ENCODE measurements at regions not wholly inside any gene's neighbourhood (a gene's known extent, or its start where the extent isn't known, plus 50 kb on each side); places are given as distances from the start of the nearest gene placed in this dataset.

- Histone ChIP-seq H3K4me1 (ENCODE audit: control insufficient read depth, insufficient read depth, low read length) (no peaks in the 10 kb centered on the region), H4K8ac (ENCODE audit: low read depth in 2 of 2, low read length in 2 of 2) (no peak overlapping the region), H3K27ac (ENCODE audit: insufficient read depth, low read length) (no peak overlapping the region), H2AK5ac (ENCODE audit: low read depth, low read length) (no peak overlapping the region), H4K5ac (ENCODE audit: low read depth, low read length) (no peak overlapping the region), H2AFZ (replicated peaks; ENCODE audit: low read length, poor library complexity) (no peak overlapping the region), H3K9me1 (ENCODE audit: insufficient read depth, low read length) (no peaks in the 10 kb centered on the region), H2BK15ac (ENCODE audit: low read depth, low read length) (no peak overlapping the region), H3K4me3 (ENCODE audit: insufficient read depth, low read depth, low read length) (no peak overlapping the region), H2BK120ac (ENCODE audit: low read depth, low read length) (no peak overlapping the region), H3K79me1 (ENCODE audit: low read depth in 1 of 2, low read length in 2 of 2) (no peaks in the 10 kb centered on the region), H3K27me3 (ENCODE audit: control insufficient read depth, insufficient read depth, low read length) (no peaks in the 10 kb centered on the region), H3K56ac (ENCODE audit: extremely low read depth, insufficient read depth, low read length) (no peak overlapping the region), H3K36me3 (ENCODE audit: control insufficient read depth, insufficient read depth, low read length) (no peaks in the 10 kb centered on the region), H4K20me1 (ENCODE audit: insufficient read depth, low read length) (no peaks in the 10 kb centered on the region), H3K23ac (ENCODE audit: low read depth, low read length) (no peak overlapping the region), H2BK5ac (ENCODE audit: low read depth, low read length, poor library complexity, severe bottlenecking) (no peak overlapping the region), H2AK9ac (replicated peaks; ENCODE audit: low read depth, low read length, poor library complexity) (no peak overlapping the region), H3K4ac (ENCODE audit: low read depth, low read length) (no peak overlapping the region), H4K91ac (ENCODE audit: insufficient read depth, low read depth, low read length) (no peak overlapping the region), H3K14ac (replicated peaks; ENCODE audit: low read depth, low read length) (no peak overlapping the region), H3K18ac (ENCODE audit: low read depth, low read length) (no peak overlapping the region), H3K9me3 (ENCODE audit: control insufficient read depth, insufficient read depth, low read length) (no peaks in the 10 kb centered on the region), H2BK20ac (ENCODE audit: low read depth, low read length) (no peak overlapping the region), H3K4me2 (ENCODE audit: low read depth, low read length) (no peak overlapping the region), H3K9ac (ENCODE audit: low read depth, low read length) (no peak overlapping the region)
- POLR2A ChIA-PET (ENCODE audit: unreplicated experiment) = no interaction called here
- ATAC-seq (ENCODE audit: low read depth) = no peak
- dilution Hi-C loops (cut with HindIII; ENCODE audit: low sequenced_read_pairs, unreplicated experiment) = no loop called here
- intact Hi-C loops (cut with micrococcal nuclease) = no loop called here
- in situ Hi-C loops (cut with MboI; ENCODE audit: low sequenced_read_pairs) = no loop called here
- CTCF ChIA-PET = no interaction called here
- no CpG with 5 or more reads among the region's 1 CpG for WGBS, 2 experiments (ENCODE audit: extremely low coverage in 2 of 2, insufficient read length in 1 of 2)
- DNase-seq = no peak
- no peak for TF ChIP-seq FOS (IDR thresholded peaks at IDR 0.05; ENCODE audit: low read depth, low read length)
- no TSS peak for BruUV-seq (replicated peaks)
Observed at GRCh38 chr4:110917835-110918234, 295.0 kb upstream of the PITX2 start.

Measured in IMR-90 (cell line).